ENCODE measurements at regions not wholly inside any gene's neighbourhood (a gene's known extent, or its start where the extent isn't known, plus 50 kb on each side); places are given as distances from the start of the nearest gene placed in this dataset.

DNA sequence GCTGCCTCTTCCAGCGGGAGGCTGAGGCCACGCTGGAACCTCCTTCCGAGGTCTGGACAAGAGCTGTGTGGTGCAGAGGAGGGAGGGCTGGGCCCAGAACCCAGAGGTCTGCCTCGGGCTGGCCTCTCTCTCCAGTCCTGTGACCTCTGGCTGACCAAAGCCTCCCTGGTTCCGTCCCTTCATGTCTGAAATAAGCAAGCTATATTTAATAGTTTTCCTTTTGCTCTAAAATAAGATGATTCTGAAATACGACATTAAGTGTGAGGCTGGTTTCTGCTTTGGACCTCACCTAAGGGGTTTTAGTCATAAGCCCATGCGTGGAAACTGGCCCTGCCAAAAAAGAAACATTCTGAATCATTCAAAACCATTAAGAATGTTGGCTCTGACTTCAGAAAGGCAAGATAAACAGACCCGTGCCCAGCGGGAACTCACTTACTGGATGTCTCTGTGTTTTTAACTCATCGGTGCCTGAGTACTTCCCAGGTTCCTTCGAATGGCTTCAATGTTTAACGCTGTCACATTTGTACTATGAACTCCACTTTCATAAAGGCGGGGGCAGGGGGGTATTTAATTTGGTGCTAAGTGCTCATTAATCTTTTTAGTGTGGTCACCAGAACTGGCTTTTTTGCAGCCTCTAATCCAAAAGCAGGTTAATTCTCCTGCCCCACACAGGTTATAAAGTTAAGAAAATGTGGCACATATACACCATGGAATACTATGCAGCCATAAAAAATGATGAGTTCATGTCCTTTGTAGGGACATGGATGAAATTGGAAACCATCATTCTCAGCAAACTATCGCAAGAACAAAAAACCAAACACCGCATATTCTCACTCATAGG, 157.5 kb upstream of the KLF14 start:
- Histone ChIP-seq H4K20me1 (ENCODE audit: control insufficient read depth, insufficient read depth, low read length, poor library complexity, severe bottlenecking) (peaks cover 55% of the 10 kb centered on the region), H3K9me3 (ENCODE audit: control extremely low read depth in 1 of 3, control insufficient read depth in 2 of 3, insufficient read depth in 1 of 3, low read length in 2 of 3) (no peaks in the 10 kb centered on the region), H3K27ac (ENCODE audit: low read length in 2 of 2) (no peak overlapping the region), H2AFZ (ENCODE audit: insufficient read depth, low read depth, low read length, poor library complexity, severe bottlenecking) (no peak overlapping the region), H3K4me2 (replicated peaks; ENCODE audit: low read depth, low read length, poor library complexity, severe bottlenecking) (no peak overlapping the region), H3K4me3 (ENCODE audit: control extremely low read depth in 1 of 5, extremely low read depth in 1 of 5, insufficient read depth in 1 of 5, low read depth in 2 of 5, low read length in 4 of 5) (no peak overlapping the region), H3K4me1 (ENCODE audit: control insufficient read depth in 2 of 2, insufficient read depth in 2 of 2, low read length in 2 of 2) (peaks cover 0 to 5% of the 10 kb centered on the region in 2 donors), H3K9ac (ENCODE audit: low read length) (no peak overlapping the region), H3K79me2 (ENCODE audit: control insufficient read depth, insufficient read depth, low read length) (peaks cover 79% of the 10 kb centered on the region), H3K27me3 (replicated peaks in 1 of 4; ENCODE audit: control extremely low read depth in 1 of 4, control insufficient read depth in 3 of 4, insufficient read depth in 4 of 4, low read length in 3 of 4) (no peaks in the 10 kb centered on the region), H3K36me3 (replicated peaks in 1 of 2; ENCODE audit: control extremely low read depth in 1 of 2, control insufficient read depth in 1 of 2, extremely low read depth in 1 of 2, insufficient read depth in 2 of 2, low read length in 1 of 2) (peaks cover 12 to 58% of the 10 kb centered on the region in 2 experiments)
- ChIA-PET POLR2A (no interaction called here), CTCF (interaction anchor here (1.2 to 4.3 kb wide), 5 partner anchors 8 to 149 kb away, joined by 3 to 14 read pairs (median 3); no protein-coding TSS in a partner anchor)
- Mint-ChIP-seq H3K4me1 (peaks cover 19% of the 10 kb centered on the region), H3K9me3 (ENCODE audit: insufficient read depth) (no peaks in the 10 kb centered on the region), H3K4me3 (no peak overlapping the region), H3K27ac (no peak overlapping the region), H3K27me3 (no peaks in the 10 kb centered on the region)
- no peak for TF ChIP-seq EZH2 (IDR thresholded peaks at IDR 0.05; ENCODE audit: borderline replicate concordance, insufficient read depth, low read depth, low read length, poor library complexity, severe bottlenecking)
- TF ChIP-seq, protein P1, sequence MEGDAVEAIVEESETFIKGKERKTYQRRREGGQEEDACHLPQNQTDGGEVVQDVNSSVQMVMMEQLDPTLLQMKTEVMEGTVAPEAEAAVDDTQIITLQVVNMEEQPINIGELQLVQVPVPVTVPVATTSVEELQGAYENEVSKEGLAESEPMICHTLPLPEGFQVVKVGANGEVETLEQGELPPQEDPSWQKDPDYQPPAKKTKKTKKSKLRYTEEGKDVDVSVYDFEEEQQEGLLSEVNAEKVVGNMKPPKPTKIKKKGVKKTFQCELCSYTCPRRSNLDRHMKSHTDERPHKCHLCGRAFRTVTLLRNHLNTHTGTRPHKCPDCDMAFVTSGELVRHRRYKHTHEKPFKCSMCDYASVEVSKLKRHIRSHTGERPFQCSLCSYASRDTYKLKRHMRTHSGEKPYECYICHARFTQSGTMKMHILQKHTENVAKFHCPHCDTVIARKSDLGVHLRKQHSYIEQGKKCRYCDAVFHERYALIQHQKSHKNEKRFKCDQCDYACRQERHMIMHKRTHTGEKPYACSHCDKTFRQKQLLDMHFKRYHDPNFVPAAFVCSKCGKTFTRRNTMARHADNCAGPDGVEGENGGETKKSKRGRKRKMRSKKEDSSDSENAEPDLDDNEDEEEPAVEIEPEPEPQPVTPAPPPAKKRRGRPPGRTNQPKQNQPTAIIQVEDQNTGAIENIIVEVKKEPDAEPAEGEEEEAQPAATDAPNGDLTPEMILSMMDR (IDR thresholded peaks at IDR 0.05): no peak
- intact Hi-C loops (cut with micrococcal nuclease): no loop called here
- WGBS (ENCODE audit: insufficient coverage): 96% methylated on average over 6 of the region's 15 CpGs
- DNase-seq: no peak
- ATAC-seq (ENCODE audit: low read depth): no peak

GRCh38 chr7:130893441-130893894, 159.5 kb upstream of the KLF14 start:
- peaks cover 53% of the 10 kb centered on the region for H4K20me1 ChIP-seq (ENCODE audit: control insufficient read depth, insufficient read depth, low read length, poor library complexity, severe bottlenecking)
- ATAC-seq (ENCODE audit: low read depth) (no peak), DNase-seq (no peak)
- Mint-ChIP-seq H3K27ac (peak overlapping the region; percentile 65), H3K27me3 (no peaks in the 10 kb centered on the region), H3K4me3 (no peak overlapping the region), H3K9me3 (ENCODE audit: insufficient read depth) (no peaks in the 10 kb centered on the region), H3K4me1 (peaks cover 37% of the 10 kb centered on the region)
- TF ChIP-seq, protein P1 (IDR thresholded peaks at IDR 0.05): no peak
- CTCF ChIA-PET: interaction anchor here (1.1 to 4.3 kb wide), 2 partner anchors 20 to 114 kb away, joined by 3 to 14 read pairs; no protein-coding TSS in a partner anchor
- no peak overlapping the region for H2AFZ ChIP-seq (ENCODE audit: insufficient read depth, low read depth, low read length, poor library complexity, severe bottlenecking)
- intact Hi-C loops (cut with micrococcal nuclease): no loop called here
- POLR2A ChIA-PET: interaction anchor here (0.9 kb wide), 1 partner anchor 9 kb away, joined by 7 read pairs; no protein-coding TSS in a partner anchor
- 87% methylated on average over 6 of the region's 7 CpGs for WGBS (ENCODE audit: insufficient coverage)
- H3K4me3 ChIP-seq (ENCODE audit: control extremely low read depth in 1 of 5, extremely low read depth in 1 of 5, insufficient read depth in 1 of 5, low read depth in 2 of 5, low read length in 4 of 5): no peak overlapping the region
- peaks cover 0 to 24% of the 10 kb centered on the region in 2 donors for H3K4me1 ChIP-seq (ENCODE audit: control insufficient read depth in 2 of 2, insufficient read depth in 2 of 2, low read length in 2 of 2)
- peak overlapping the region in 1 of 2 donors; percentile 76 for H3K27ac ChIP-seq (ENCODE audit: low read length in 2 of 2)
- H3K9me3 ChIP-seq (ENCODE audit: control extremely low read depth in 1 of 3, control insufficient read depth in 2 of 3, insufficient read depth in 1 of 3, low read length in 2 of 3): no peaks in the 10 kb centered on the region
- H3K79me2 ChIP-seq (ENCODE audit: control insufficient read depth, insufficient read depth, low read length): peaks cover 81% of the 10 kb centered on the region
- H3K4me2 ChIP-seq (replicated peaks; ENCODE audit: low read depth, low read length, poor library complexity, severe bottlenecking): no peak overlapping the region
- no peaks in the 10 kb centered on the region for H3K27me3 ChIP-seq (replicated peaks in 1 of 4; ENCODE audit: control extremely low read depth in 1 of 4, control insufficient read depth in 3 of 4, insufficient read depth in 4 of 4, low read length in 3 of 4)
- H3K36me3 ChIP-seq (replicated peaks in 1 of 2; ENCODE audit: control extremely low read depth in 1 of 2, control insufficient read depth in 1 of 2, extremely low read depth in 1 of 2, insufficient read depth in 2 of 2, low read length in 1 of 2): peaks cover 6 to 57% of the 10 kb centered on the region in 2 experiments
- H3K9ac ChIP-seq (ENCODE audit: low read length): no peak overlapping the region

Data from B cell (primary cell).